ENCODE measurements at regions not wholly inside any gene's neighbourhood (a gene's known extent, or its start where the extent isn't known, plus 50 kb on each side); places are given as distances from the start of the nearest gene placed in this dataset.

GRCh38 chr9:13934416-13934815 lies 379.5 kb downstream of the NFIB start:
- no peak for DNase-seq (ENCODE audit: low spot score)
- Histone ChIP-seq H3K27me3 (ENCODE audit: control insufficient read depth in 4 of 4, insufficient read depth in 4 of 4, low read length in 3 of 4) (peaks cover 0 to 2% (median 0%) of the 10 kb centered on the region in 4 donors), H3K4me3 (ENCODE audit: low read depth in 1 of 3, low read length in 3 of 3) (no peak overlapping the region), H3K27ac (ENCODE audit: low read depth in 1 of 2, low read length in 2 of 2) (no peak overlapping the region), H3K4me1 (ENCODE audit: control insufficient read depth in 4 of 4, insufficient read depth in 4 of 4, low read length in 3 of 4) (no peaks in the 10 kb centered on the region), H3K9ac (ENCODE audit: low read depth in 1 of 2, low read length in 2 of 2) (no peak overlapping the region), H3K36me3 (ENCODE audit: control insufficient read depth in 4 of 4, insufficient read depth in 3 of 4, low read depth in 1 of 4, low read length in 3 of 4) (no peaks in the 10 kb centered on the region), H3K9me3 (ENCODE audit: control insufficient read depth in 4 of 4, low read length in 3 of 4) (no peaks in the 10 kb centered on the region)
- TF ChIP-seq ATF3 (IDR thresholded peaks at IDR 0.05) (no peak), NR2F2 (IDR thresholded peaks at IDR 0.05) (no peak), EGR1 (IDR thresholded peaks at IDR 0.05; ENCODE audit: low read depth in 2 of 2) (no peak), JUND (IDR thresholded peaks at IDR 0.05) (no peak), FOXA1 (IDR thresholded peaks at IDR 0.05) (no peak), YY1 (IDR thresholded peaks at IDR 0.05) (no peak), SP1 (IDR thresholded peaks at IDR 0.05) (no peak), FOXA2 (IDR thresholded peaks at IDR 0.05) (no peak), HNF4A (conservative IDR thresholded peaks at IDR 0.05) (no peak), RAD21 (IDR thresholded peaks at IDR 0.05) (no peak), RXRA (IDR thresholded peaks at IDR 0.05) (no peak), TAF1 (conservative IDR thresholded peaks at IDR 0.05) (no peak)
- WGBS, result 89% methylated on average over 3 of the region's 3 CpGs

- Histone ChIP-seq H3K27me3 (ENCODE audit: control insufficient read depth in 4 of 4, insufficient read depth in 4 of 4, low read length in 3 of 4) (no peaks in the 10 kb centered on the region), H3K9ac (ENCODE audit: low read depth in 1 of 2, low read length in 2 of 2) (no peak overlapping the region), H3K4me3 (ENCODE audit: low read depth in 1 of 3, low read length in 3 of 3) (no peak overlapping the region), H3K27ac (ENCODE audit: low read depth in 1 of 2, low read length in 2 of 2) (no peak overlapping the region), H3K4me1 (ENCODE audit: control insufficient read depth in 4 of 4, insufficient read depth in 4 of 4, low read length in 3 of 4) (no peaks in the 10 kb centered on the region), H3K9me3 (ENCODE audit: control insufficient read depth in 4 of 4, low read length in 3 of 4) (no peaks in the 10 kb centered on the region), H3K36me3 (ENCODE audit: control insufficient read depth in 4 of 4, insufficient read depth in 3 of 4, low read depth in 1 of 4, low read length in 3 of 4) (no peaks in the 10 kb centered on the region)
- TF ChIP-seq ZBTB33 (IDR thresholded peaks at IDR 0.05), result no peak
- TF ChIP-seq RAD21 (IDR thresholded peaks at IDR 0.05), result no peak
- no peak for TF ChIP-seq ATF3 (IDR thresholded peaks at IDR 0.05)
- no peak for TF ChIP-seq HNF4G (IDR thresholded peaks at IDR 0.05)
- TF ChIP-seq HNF4A (conservative IDR thresholded peaks at IDR 0.05), result no peak
- TF ChIP-seq RXRA (IDR thresholded peaks at IDR 0.05), result no peak
- no peak for TF ChIP-seq YY1 (IDR thresholded peaks at IDR 0.05)
- DNase-seq (ENCODE audit: low spot score), result no peak
- 83% methylated on average over 1 of the region's 1 CpG for WGBS
Observed at GRCh38 chr9:13933268-13933656, 380.7 kb downstream of the NFIB start.

GRCh38 chr9:13932528-13933267 lies 381.2 kb downstream of the NFIB start:
- H3K9me3 ChIP-seq (ENCODE audit: control insufficient read depth in 4 of 4, low read length in 3 of 4), result no peaks in the 10 kb centered on the region
- no peak overlapping the region for H3K9ac ChIP-seq (ENCODE audit: low read depth in 1 of 2, low read length in 2 of 2)
- no peaks in the 10 kb centered on the region for H3K4me1 ChIP-seq (ENCODE audit: control insufficient read depth in 4 of 4, insufficient read depth in 4 of 4, low read length in 3 of 4)
- no peak for DNase-seq (ENCODE audit: low spot score)
- H3K27me3 ChIP-seq (ENCODE audit: control insufficient read depth in 4 of 4, insufficient read depth in 4 of 4, low read length in 3 of 4), result no peaks in the 10 kb centered on the region
- no peaks in the 10 kb centered on the region for H3K36me3 ChIP-seq (ENCODE audit: control insufficient read depth in 4 of 4, insufficient read depth in 3 of 4, low read depth in 1 of 4, low read length in 3 of 4)
- TF ChIP-seq JUND (IDR thresholded peaks at IDR 0.05) (no peak), YY1 (IDR thresholded peaks at IDR 0.05) (no peak), FOXA2 (IDR thresholded peaks at IDR 0.05) (no peak), REST (IDR thresholded peaks at IDR 0.05) (no peak), GABPA (IDR thresholded peaks at IDR 0.05 in 1 of 2, conservative IDR thresholded peaks at IDR 0.05 in 1 of 2) (no peak), RXRA (IDR thresholded peaks at IDR 0.05) (no peak)
- H3K27ac ChIP-seq (ENCODE audit: low read depth in 1 of 2, low read length in 2 of 2), result no peak overlapping the region
- WGBS, result 68% methylated on average over 9 of the region's 9 CpGs
- no peak overlapping the region for H3K4me3 ChIP-seq (ENCODE audit: low read depth in 1 of 3, low read length in 3 of 3)
